Spinal cord (tissue), 9 donors: ENCODE measurements at regions not wholly inside any gene's neighbourhood (a gene's known extent, or its start where the extent isn't known, plus 50 kb on each side); places are given as distances from the start of the nearest gene placed in this dataset.

Experiments used
- DNase-seq, 6 donors: peaks; one replicate each; pipeline versions ENCODE4 v3.0.0 to v3.0.0-alpha.2; 2013 to 2015; ENCODE audit warnings: low spot score in 6 of 6, low read depth in 4 of 6
- H3K27ac ChIP-seq: one replicate; pipeline ENCODE4 v1.5.1; 2013; ENCODE audit warnings: low read depth, low read length, control low read depth
- H3K27me3 ChIP-seq: one replicate; pipeline ENCODE4 v1.6.1; 2013; ENCODE audit warnings: low read length; ENCODE audit not compliant: control insufficient read depth, insufficient read depth
- H3K36me3 ChIP-seq: one replicate; pipeline ENCODE4 v1.6.1; 2013; ENCODE audit warnings: low read length; ENCODE audit not compliant: control insufficient read depth, insufficient read depth
- H3K4me1 ChIP-seq: one replicate; pipeline ENCODE4 v1.6.1; 2013; ENCODE audit warnings: low read length; ENCODE audit not compliant: control insufficient read depth, insufficient read depth
- H3K4me3 ChIP-seq: one replicate; pipeline ENCODE4 v1.5.1; 2013; ENCODE audit warnings: low read depth, low read length, control low read depth
- H3K9me3 ChIP-seq: one replicate; pipeline ENCODE4 v1.6.1; 2013; ENCODE audit warnings: low read length; ENCODE audit not compliant: control insufficient read depth, insufficient read depth
- WGBS: methylation state at CpG from one replicate; pipeline ENCODE4 v1.1.5; 2013; ENCODE audit warnings: missing lambda C conversion rate; ENCODE audit not compliant: insufficient coverage; 5-methylcytosine and 5-hydroxymethylcytosine counted together
- donor health status: healthy.

DNA sequence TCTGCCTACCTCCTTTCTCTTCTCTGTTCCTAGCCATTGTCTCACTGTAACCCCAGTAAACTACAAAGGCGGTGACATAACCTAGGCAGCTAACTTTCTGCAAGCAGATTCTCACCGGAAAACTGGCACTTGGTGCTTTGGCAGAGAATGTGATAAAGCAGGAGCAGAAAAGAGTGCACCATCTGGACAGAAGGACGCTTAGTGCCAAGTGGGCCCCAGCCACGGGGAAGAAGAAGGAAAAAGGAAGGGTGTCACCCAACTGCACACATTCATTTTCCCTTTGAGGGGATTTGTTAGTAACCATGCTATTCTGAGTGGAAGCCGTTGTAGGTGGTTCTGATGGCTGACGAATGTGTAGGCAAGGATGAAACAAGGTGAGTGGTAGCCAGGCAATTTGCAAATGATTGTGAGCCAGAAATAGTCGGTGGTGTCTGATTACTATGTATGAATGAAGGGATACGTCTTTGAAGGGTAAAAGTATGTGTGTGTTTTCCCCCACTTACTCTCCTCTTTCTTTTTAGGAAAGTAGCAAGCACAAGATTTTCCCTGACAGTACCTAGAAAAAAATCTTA lies 148.3 kb upstream of the STXBP5 start:
- Histone ChIP-seq H3K4me3 (no peak overlapping the region), H3K27me3 (no peaks in the 10 kb centered on the region), H3K27ac (no peak overlapping the region), H3K9me3 (no peaks in the 10 kb centered on the region), H3K4me1 (no peaks in the 10 kb centered on the region), H3K36me3 (no peaks in the 10 kb centered on the region)
- 35% methylated on average over 4 of the region's 8 CpGs for WGBS
- DNase-seq = peak in 1 of 6 donors; percentile 86

DNA sequence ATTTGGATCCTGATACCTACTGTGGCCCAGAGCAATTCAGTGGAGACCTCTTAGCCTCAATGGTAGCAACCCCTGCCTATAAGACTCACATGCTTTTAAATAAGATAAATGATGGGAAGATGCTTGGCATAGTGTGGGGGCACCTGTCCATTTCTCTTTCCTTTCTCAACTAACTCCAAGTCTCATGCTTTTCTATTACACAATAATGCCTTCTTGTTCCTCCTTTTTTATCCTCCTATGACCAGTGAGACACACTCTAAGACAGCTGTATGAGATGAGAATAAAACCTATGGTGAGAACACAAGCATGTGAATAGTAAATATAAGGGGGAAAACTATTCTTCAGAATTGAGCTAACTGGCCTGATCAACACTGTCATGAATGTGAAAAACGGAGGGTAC lies 147.0 kb upstream of the STXBP5 start:
- Histone ChIP-seq H3K27me3 (no peaks in the 10 kb centered on the region), H3K36me3 (no peaks in the 10 kb centered on the region), H3K27ac (no peak overlapping the region), H3K4me3 (no peak overlapping the region), H3K4me1 (no peaks in the 10 kb centered on the region), H3K9me3 (no peaks in the 10 kb centered on the region)
- WGBS = no CpG with 5 or more reads among the region's 1 CpG
- no peak for DNase-seq

DNA sequence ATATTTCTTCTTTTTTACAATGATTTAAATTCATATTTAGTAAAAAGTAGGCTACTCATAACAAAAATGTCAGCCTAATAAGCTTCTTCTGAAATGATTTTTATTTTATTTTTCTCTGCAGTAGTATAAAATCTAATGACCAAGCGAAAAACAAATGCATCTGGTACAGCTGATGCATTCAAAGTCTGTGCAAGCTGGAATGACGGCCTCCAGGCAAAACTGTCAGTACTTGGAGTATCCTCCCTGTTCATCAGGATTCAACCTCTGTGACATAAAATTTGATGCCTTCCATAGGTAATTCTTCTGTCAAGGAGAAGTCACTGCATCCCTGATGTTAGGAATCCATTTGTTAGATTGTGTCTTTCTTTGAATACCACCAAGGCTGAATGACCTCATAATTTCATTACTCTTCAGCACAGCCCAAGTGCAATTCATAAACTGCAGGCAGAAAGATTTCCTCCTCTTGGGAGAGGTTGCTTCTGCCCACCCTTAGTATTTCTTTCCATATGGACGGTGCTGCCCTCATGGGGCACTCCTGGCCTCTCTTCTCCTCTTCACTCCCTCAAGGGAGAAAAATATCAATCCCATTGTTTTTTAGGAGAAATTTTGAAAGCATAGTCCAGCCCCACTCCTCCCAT lies 146.4 kb upstream of the STXBP5 start:
- Histone ChIP-seq H3K27me3 (no peaks in the 10 kb centered on the region), H3K36me3 (no peaks in the 10 kb centered on the region), H3K4me3 (no peak overlapping the region), H3K9me3 (no peaks in the 10 kb centered on the region), H3K4me1 (no peaks in the 10 kb centered on the region), H3K27ac (no peak overlapping the region)
- WGBS = 86% methylated on average over 2 of the region's 3 CpGs
- DNase-seq = no peak

DNA sequence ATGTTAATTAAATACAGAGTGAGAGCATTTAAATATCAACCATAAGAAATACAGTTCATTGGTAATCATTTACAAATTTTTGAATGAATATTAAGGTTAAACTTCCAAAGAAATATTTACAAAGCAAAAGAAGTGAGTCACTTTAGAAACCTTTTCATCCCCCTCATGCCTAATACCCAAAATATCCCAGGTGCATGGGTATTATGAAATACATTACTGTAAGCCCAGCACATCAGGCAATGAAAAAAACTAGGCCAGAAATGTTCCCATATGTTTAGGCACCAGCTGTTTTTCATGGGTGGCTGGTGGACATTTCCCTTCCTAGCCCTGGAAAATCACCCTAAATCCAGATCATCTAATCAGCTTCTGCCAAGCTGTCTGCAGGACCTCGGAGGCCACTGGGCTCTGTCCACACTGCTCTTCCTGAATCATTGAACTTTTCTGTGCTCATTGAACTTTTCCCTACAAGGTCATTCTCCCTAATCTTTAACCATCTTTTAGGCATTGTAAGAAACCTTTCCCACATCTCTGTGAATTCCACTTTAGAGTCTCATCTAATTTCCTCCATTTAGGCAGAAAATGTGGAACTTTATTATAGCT lies 145.3 kb upstream of the STXBP5 start:
- WGBS = 29% methylated on average over 1 of the region's 1 CpG

DNA sequence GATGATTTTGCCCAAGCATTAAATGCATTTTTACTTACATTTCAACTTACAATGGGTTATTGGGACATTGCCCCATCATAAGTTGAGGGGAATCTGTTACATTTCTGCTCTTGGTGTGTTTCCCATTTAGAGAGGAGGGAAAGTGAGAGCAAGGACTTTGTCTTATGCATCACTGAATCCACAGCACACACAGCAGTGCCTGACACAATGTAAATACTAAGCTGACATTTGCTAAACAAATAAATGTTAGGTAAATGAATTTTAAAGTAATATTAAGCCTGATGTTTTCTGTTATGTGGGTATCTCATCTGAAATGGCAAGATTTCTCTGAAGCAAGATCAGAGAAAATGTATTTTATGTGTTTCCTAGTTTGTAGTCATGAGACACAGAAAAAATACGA lies 143.6 kb upstream of the STXBP5 start:
- H3K27me3 ChIP-seq = no peaks in the 10 kb centered on the region
- no CpG with 5 or more reads among the region's 1 CpG for WGBS
- H3K9me3 ChIP-seq = no peaks in the 10 kb centered on the region
- no peak overlapping the region for H3K4me3 ChIP-seq
- H3K4me1 ChIP-seq = no peaks in the 10 kb centered on the region
- no peak for DNase-seq
- H3K36me3 ChIP-seq = no peaks in the 10 kb centered on the region
- no peak overlapping the region for H3K27ac ChIP-seq

More for the DNA sequence above, 145.3 kb upstream of the STXBP5 start:
- H3K27me3 ChIP-seq = no peaks in the 10 kb centered on the region
- DNase-seq = no peak
- no peaks in the 10 kb centered on the region for H3K36me3 ChIP-seq
- H3K27ac ChIP-seq = no peak overlapping the region
- no peak overlapping the region for H3K4me3 ChIP-seq
- H3K9me3 ChIP-seq = no peaks in the 10 kb centered on the region
- no peaks in the 10 kb centered on the region for H3K4me1 ChIP-seq

DNA sequence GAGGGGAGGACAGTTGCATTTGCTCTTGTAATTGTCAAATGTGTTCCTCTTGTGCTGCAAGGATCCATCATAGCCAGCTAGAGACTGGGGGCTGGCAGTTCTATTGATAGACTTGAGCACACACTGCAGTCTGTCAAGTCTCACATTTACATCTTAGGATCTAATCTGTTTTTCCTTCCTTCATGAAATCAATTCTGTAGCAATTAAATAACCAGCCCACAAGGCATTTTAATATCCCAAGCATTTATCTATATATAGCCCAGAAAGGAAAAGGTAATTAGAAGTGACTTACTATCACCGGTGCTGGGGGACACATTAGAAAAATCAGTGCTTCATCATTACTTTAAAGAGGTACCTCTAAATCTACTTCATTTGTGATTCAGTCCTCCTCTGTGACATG lies 143.0 kb upstream of the STXBP5 start:
- peak in 2 of 6 donors; percentile 59 to 73 for DNase-seq
- no peaks in the 10 kb centered on the region for H3K36me3 ChIP-seq
- no peak overlapping the region for H3K27ac ChIP-seq
- H3K27me3 ChIP-seq = no peaks in the 10 kb centered on the region
- H3K4me1 ChIP-seq = no peaks in the 10 kb centered on the region
- no peak overlapping the region for H3K4me3 ChIP-seq
- WGBS = no CpG with 5 or more reads among the region's 1 CpG
- no peaks in the 10 kb centered on the region for H3K9me3 ChIP-seq

DNA sequence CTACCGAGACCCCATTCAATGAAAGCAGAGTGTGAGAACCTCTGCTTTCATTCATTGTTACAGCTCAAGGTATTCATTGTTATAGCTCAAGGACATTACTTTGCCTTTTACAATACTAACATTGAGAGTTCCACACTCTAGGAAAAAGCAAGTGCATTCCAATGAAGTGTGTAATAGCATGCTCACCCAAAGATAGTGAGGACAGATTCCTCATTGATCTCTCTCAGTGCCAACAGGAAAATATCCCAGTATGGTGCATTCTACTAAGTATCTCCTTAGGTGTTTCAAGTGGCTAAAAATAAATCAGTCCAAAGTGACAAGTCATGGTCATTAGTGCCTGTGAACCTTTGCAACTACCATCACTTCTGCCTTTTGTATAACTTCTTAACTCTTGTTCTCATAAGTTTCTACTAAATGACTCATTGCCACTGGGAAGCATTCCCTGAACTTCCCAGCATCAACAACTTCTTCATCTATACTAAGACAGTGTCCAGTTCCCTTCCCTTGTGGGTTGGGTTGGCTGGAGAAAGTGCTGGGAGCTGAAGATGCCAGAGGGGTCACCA lies 140.7 kb upstream of the STXBP5 start:
- DNase-seq = no peak
- H3K4me1 ChIP-seq = no peaks in the 10 kb centered on the region
- H3K27me3 ChIP-seq = no peaks in the 10 kb centered on the region
- H3K36me3 ChIP-seq = no peaks in the 10 kb centered on the region
- H3K4me3 ChIP-seq = no peak overlapping the region
- WGBS = 71% methylated on average over 1 of the region's 1 CpG
- H3K9me3 ChIP-seq = peaks cover 4% of the 10 kb centered on the region
- H3K27ac ChIP-seq = no peak overlapping the region

DNA sequence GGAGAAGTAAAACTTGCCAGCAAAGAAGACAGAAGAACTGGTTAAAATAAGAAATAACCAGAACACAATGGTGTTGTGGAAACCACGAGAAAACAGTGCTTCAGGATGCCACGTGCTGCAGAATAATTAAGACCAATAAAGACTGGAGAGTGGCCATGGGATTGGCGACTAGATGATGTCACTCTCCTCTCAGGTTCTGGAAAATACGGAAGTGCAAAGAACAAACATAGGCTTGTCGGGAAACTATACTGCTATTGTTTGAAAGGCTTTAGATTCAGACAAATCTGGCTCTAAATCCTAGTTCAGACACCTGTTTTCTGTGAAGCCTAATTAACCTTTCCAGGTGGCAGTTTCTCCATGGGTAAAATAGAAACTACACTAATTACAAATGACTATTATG lies 138.4 kb upstream of the STXBP5 start:
- H3K27ac ChIP-seq = no peak overlapping the region
- no peak for DNase-seq
- no peaks in the 10 kb centered on the region for H3K27me3 ChIP-seq
- no peaks in the 10 kb centered on the region for H3K4me1 ChIP-seq
- 86% methylated on average over 5 of the region's 5 CpGs for WGBS
- no peaks in the 10 kb centered on the region for H3K36me3 ChIP-seq
- peaks cover 7% of the 10 kb centered on the region for H3K9me3 ChIP-seq
- H3K4me3 ChIP-seq = no peak overlapping the region

DNA sequence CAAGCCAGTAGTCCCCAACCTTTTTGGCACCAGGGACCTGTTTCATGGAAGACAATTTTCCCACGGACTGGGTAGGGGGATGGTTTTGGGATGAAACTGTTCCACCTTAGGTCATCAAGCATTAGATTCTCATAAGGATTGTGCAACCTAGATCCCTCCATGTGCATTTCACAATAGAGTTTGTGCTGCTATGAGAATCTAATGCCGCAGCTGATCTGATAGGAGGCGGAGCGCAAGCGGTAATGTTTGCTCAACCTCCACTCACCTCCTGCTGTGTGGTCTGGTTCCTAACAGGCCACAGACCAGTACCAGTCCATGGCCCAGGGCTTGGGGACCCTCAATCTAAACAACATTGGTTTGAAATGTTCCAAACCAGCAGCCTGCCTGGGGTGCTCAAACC lies 137.0 kb upstream of the STXBP5 start:
- Histone ChIP-seq H3K9me3 (peaks cover 7% of the 10 kb centered on the region), H3K27me3 (no peaks in the 10 kb centered on the region), H3K27ac (no peak overlapping the region), H3K36me3 (no peaks in the 10 kb centered on the region), H3K4me1 (no peaks in the 10 kb centered on the region), H3K4me3 (no peak overlapping the region)
- WGBS = 100% methylated on average over 4 of the region's 5 CpGs
- no peak for DNase-seq

DNA sequence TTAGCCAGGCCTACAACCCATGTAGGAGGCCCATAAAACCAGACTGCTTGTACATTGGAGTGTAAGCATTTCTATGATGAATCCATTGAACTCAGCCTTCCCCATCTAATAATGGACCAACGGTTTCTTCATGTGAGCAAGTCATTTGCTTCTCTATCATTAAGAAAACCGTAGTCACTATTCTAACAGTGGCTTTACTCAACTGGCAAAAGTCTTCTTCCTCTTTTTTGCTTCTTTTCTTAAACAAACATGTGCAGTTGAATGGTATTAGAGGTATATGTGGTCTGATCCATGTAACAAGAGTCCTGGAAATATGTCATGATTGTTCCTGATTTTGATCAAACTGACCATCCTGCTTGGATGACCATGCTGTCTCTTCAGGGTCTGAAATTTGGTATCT lies 132.4 kb upstream of the STXBP5 start:
- no peak for DNase-seq
- no CpG with 5 or more reads among the region's 2 CpGs for WGBS
- H3K4me1 ChIP-seq = no peaks in the 10 kb centered on the region
- H3K27me3 ChIP-seq = no peaks in the 10 kb centered on the region
- no peak overlapping the region for H3K4me3 ChIP-seq
- H3K9me3 ChIP-seq = peaks cover 5% of the 10 kb centered on the region
- no peak overlapping the region for H3K27ac ChIP-seq
- H3K36me3 ChIP-seq = no peaks in the 10 kb centered on the region
